H9 (cell line): ENCODE measurements at regions not wholly inside any gene's neighbourhood (a gene's known extent, or its start where the extent isn't known, plus 50 kb on each side); places are given as distances from the start of the nearest gene placed in this dataset.

Experiments used
- DNase-seq: peaks from one replicate; pipeline ENCODE4 v3.0.0-alpha.2; 2017
- H2AFZ ChIP-seq: one replicate; pipeline ENCODE4 v1.6.1; 2013; ENCODE audit warnings: mild to moderate bottlenecking, low read length, control low read depth, moderate library complexity
- H2AK5ac ChIP-seq: 2 replicates; pipeline ENCODE4 v1.6.1; 2013; ENCODE audit warnings: low read length, control low read depth, mixed read lengths; ENCODE audit not compliant: insufficient read length
- H2BK120ac ChIP-seq: one replicate; pipeline ENCODE4 v1.6.1; 2013; ENCODE audit warnings: low read depth, mild to moderate bottlenecking, low read length, control low read depth, inconsistent platforms; ENCODE audit not compliant: poor library complexity, severe bottlenecking
- H2BK12ac ChIP-seq: 2 replicates; pipeline ENCODE4 v1.6.1; 2013; ENCODE audit warnings: low read length, control low read depth, mixed read lengths, low read depth; ENCODE audit not compliant: insufficient read length
- H2BK15ac ChIP-seq: 2 replicates; pipeline ENCODE4 v1.6.1; 2013; ENCODE audit warnings: low read depth, low read length, control low read depth
- H2BK20ac ChIP-seq: one replicate; pipeline ENCODE4 v1.6.1; 2013; ENCODE audit warnings: low read depth, mild to moderate bottlenecking, low read length, control low read depth, inconsistent platforms; ENCODE audit not compliant: poor library complexity, severe bottlenecking
- H2BK5ac ChIP-seq: 2 replicates; pipeline ENCODE4 v1.6.1; 2013; ENCODE audit warnings: low read length, control low read depth, mixed read lengths; ENCODE audit not compliant: insufficient read length
- H3K14ac ChIP-seq: 2 replicates; pipeline ENCODE4 v1.6.1; 2013; ENCODE audit warnings: low read length, control low read depth; ENCODE audit not compliant: insufficient read depth
- H3K18ac ChIP-seq: 2 replicates; pipeline ENCODE4 v1.6.1; 2013; ENCODE audit warnings: low read depth, mild to moderate bottlenecking, mixed read lengths, low read length, control low read depth; ENCODE audit not compliant: insufficient read length
- H3K23ac ChIP-seq: 2 replicates; pipeline ENCODE4 v1.6.1; 2013; ENCODE audit warnings: low read length, control low read depth, mixed read lengths, low read depth; ENCODE audit not compliant: insufficient read length
- H3K23me2 ChIP-seq: 2 replicates; pipeline ENCODE4 v1.6.1; 2013; ENCODE audit warnings: low read depth, mild to moderate bottlenecking, mixed read lengths, low read length, control low read depth; ENCODE audit not compliant: insufficient read length, poor library complexity, severe bottlenecking
- H3K27ac ChIP-seq: 2 replicates; pipeline ENCODE4 v1.5.1; 2013; ENCODE audit warnings: low read length, control low read depth, mixed read lengths, low read depth; ENCODE audit not compliant: insufficient read length
- H3K27me3 ChIP-seq: 2 replicates; pipeline ENCODE4 v1.6.1; 2013; ENCODE audit warnings: low read length, control low read depth, inconsistent platforms; ENCODE audit not compliant: insufficient read depth
- H3K4ac ChIP-seq: 2 replicates; pipeline ENCODE4 v1.6.1; 2013; ENCODE audit warnings: low read depth, mild to moderate bottlenecking, control low read depth, inconsistent platforms, low read length, moderate library complexity
- H3K4me1 ChIP-seq: 2 replicates; pipeline ENCODE4 v1.6.1; 2013; ENCODE audit warnings: low read length, control low read depth, inconsistent platforms; ENCODE audit not compliant: insufficient read depth
- H3K4me2 ChIP-seq: 2 replicates; pipeline ENCODE4 v1.6.1; 2013; ENCODE audit warnings: low read length, control low read depth, mixed read lengths; ENCODE audit not compliant: insufficient read length, insufficient read depth
- H3K56ac ChIP-seq: 2 replicates; pipeline ENCODE4 v1.6.1; 2013; ENCODE audit warnings: low read depth, mild to moderate bottlenecking, mixed read lengths, low read length, control low read depth; ENCODE audit not compliant: insufficient read length
- H3K79me1 ChIP-seq: 2 replicates; pipeline ENCODE4 v1.6.1; 2013; ENCODE audit warnings: low read depth, mild to moderate bottlenecking, moderate library complexity, low read length, control low read depth, inconsistent platforms; ENCODE audit not compliant: insufficient read depth, poor library complexity, severe bottlenecking
- H3K79me2 ChIP-seq: 2 replicates; pipeline ENCODE4 v1.6.1; 2013; ENCODE audit warnings: low read length, control low read depth, inconsistent platforms; ENCODE audit not compliant: insufficient read depth
- H3K9ac ChIP-seq: 2 replicates; pipeline ENCODE4 v1.6.1; 2013; ENCODE audit warnings: low read length, control low read depth, mixed read lengths; ENCODE audit not compliant: insufficient read length; ENCODE audit errors: extremely low read depth
- H3K9me3 ChIP-seq: one replicate; pipeline ENCODE4 v1.6.1; 2013; ENCODE audit warnings: low read depth, low read length, inconsistent platforms; ENCODE audit not compliant: control insufficient read depth
- H3T11ph ChIP-seq: one replicate; pipeline ENCODE4 v1.6.1; 2013; ENCODE audit warnings: mild to moderate bottlenecking, low read length, control low read depth, inconsistent platforms
- H4K20me1 ChIP-seq: one replicate; pipeline ENCODE4 v1.6.1; 2013; ENCODE audit not compliant: control insufficient read depth, insufficient read length, insufficient read depth
- H4K5ac ChIP-seq: 2 replicates; pipeline ENCODE4 v1.6.1; 2013; ENCODE audit warnings: low read depth, mild to moderate bottlenecking, mixed read lengths, low read length, control low read depth; ENCODE audit not compliant: insufficient read length
- H4K8ac ChIP-seq: replicated peaks from 2 replicates; pipeline ENCODE4 v1.6.1; 2013; ENCODE audit warnings: low read length, control low read depth, mixed read lengths, low read depth; ENCODE audit not compliant: insufficient read length
- H4K91ac ChIP-seq: 2 replicates; pipeline ENCODE4 v1.6.1; 2013; ENCODE audit warnings: low read depth, mild to moderate bottlenecking, moderate library complexity, mixed read lengths, low read length, control low read depth; ENCODE audit not compliant: insufficient read length
- H3K27ac Mint-ChIP-seq, 3 experiments: 2 replicates in 2 of 3; 3 replicates in 1 of 3; pipeline ENCODE4 v1.8.0; 2020 to 2021; ENCODE audit warnings: mixed read lengths in 3 of 3, mild to moderate bottlenecking in 1 of 3, moderate library complexity in 1 of 3
- H3K27me3 Mint-ChIP-seq: 2 replicates; pipeline ENCODE4 v1.8.0; 2021; ENCODE audit warnings: low read depth, mild to moderate bottlenecking, moderate library complexity, mixed read lengths
- H3K36me3 Mint-ChIP-seq, 3 experiments: 2 replicates in 2 of 3; 3 replicates in 1 of 3; pipeline ENCODE4 v1.8.0; 2020 to 2021; ENCODE audit warnings: low read depth in 3 of 3, mixed read lengths in 3 of 3; ENCODE audit not compliant: insufficient read depth in 1 of 3
- H3K4me1 Mint-ChIP-seq, 2 experiments: 2 replicates each; pipeline ENCODE4 v1.8.0; 2020; ENCODE audit warnings: mixed read lengths in 2 of 2
- H3K4me3 Mint-ChIP-seq, 2 experiments: 2 replicates in 1 of 2; 3 replicates in 1 of 2; pipeline ENCODE4 v1.8.0; 2020 to 2021; ENCODE audit warnings: mild to moderate bottlenecking in 2 of 2, mixed read lengths in 2 of 2, moderate library complexity in 1 of 2
- H3K9me3 Mint-ChIP-seq, 2 experiments: 2 replicates in 1 of 2; 3 replicates in 1 of 2; pipeline ENCODE4 v1.8.0; 2020; ENCODE audit warnings: mild to moderate bottlenecking in 2 of 2, mixed read lengths in 2 of 2, moderate library complexity in 1 of 2
- WGBS: extraction: QIAGEN DNeasy Blood & Tissue Kit; methylation state at CpG from one replicate; pipeline ENCODE4 v1.1.7; 2013; ENCODE audit warnings: missing lambda C conversion rate, low lambda C conversion rate, mixed read lengths; ENCODE audit not compliant: insufficient read length; ENCODE audit errors: extremely low coverage; 5-methylcytosine and 5-hydroxymethylcytosine counted together
- TF ChIP-seq, protein P1 (sequence below): fragments of 200-600 bp; sonication (generic); conservative IDR thresholded peaks from 3 replicates; pipeline ENCODE4 v1.8.0; 2021; ENCODE audit warnings: antibody characterized with exemption, mild to moderate bottlenecking

GRCh38 chr4:26058537-26058936, 144.5 kb downstream of the SMIM20 start:
- Mint-ChIP-seq H3K27ac (no peak overlapping the region; a peak in 1 of 7 replicates), H3K4me3 (no peak overlapping the region), H3K4me1 (no peaks in the 10 kb centered on the region; a peak in 2 of 4 replicates), H3K27me3 (peaks cover 6% of the 10 kb centered on the region), H3K36me3 (peaks cover 2 to 6% (median 3%) of the 10 kb centered on the region in 3 experiments; a peak in 3 of 7 replicates), H3K9me3 (peaks cover 3 to 9% of the 10 kb centered on the region in 2 experiments; a peak in 4 of 5 replicates)
- Histone ChIP-seq H3K18ac (no peak overlapping the region), H3K14ac (no peak overlapping the region; the same call in 1 of the 2 replicates), H4K20me1 (no peaks in the 10 kb centered on the region), H3K9ac (no peak overlapping the region), H2BK120ac (no peak overlapping the region), H3K23ac (no peak overlapping the region), H3K4me2 (no peak overlapping the region), H3T11ph (no peak overlapping the region), H4K91ac (no peak overlapping the region), H2BK12ac (no peak overlapping the region), H3K27me3 (no peaks in the 10 kb centered on the region), H3K79me2 (no peaks in the 10 kb centered on the region), H3K4me1 (no peaks in the 10 kb centered on the region), H4K5ac (no peak overlapping the region), H2BK15ac (no peak overlapping the region), H2AK5ac (no peak overlapping the region), H2BK20ac (no peak overlapping the region), H3K4ac (no peak overlapping the region), H3K23me2 (no peaks in the 10 kb centered on the region), H4K8ac (no peak overlapping the region), H3K79me1 (no peaks in the 10 kb centered on the region), H3K56ac (no peak overlapping the region), H3K27ac (no peak overlapping the region), H2AFZ (no peak overlapping the region), H2BK5ac (no peak overlapping the region), H3K9me3 (no peaks in the 10 kb centered on the region)
- no CpG with 5 or more reads among the region's 7 CpGs for WGBS
- TF ChIP-seq, protein P1, sequence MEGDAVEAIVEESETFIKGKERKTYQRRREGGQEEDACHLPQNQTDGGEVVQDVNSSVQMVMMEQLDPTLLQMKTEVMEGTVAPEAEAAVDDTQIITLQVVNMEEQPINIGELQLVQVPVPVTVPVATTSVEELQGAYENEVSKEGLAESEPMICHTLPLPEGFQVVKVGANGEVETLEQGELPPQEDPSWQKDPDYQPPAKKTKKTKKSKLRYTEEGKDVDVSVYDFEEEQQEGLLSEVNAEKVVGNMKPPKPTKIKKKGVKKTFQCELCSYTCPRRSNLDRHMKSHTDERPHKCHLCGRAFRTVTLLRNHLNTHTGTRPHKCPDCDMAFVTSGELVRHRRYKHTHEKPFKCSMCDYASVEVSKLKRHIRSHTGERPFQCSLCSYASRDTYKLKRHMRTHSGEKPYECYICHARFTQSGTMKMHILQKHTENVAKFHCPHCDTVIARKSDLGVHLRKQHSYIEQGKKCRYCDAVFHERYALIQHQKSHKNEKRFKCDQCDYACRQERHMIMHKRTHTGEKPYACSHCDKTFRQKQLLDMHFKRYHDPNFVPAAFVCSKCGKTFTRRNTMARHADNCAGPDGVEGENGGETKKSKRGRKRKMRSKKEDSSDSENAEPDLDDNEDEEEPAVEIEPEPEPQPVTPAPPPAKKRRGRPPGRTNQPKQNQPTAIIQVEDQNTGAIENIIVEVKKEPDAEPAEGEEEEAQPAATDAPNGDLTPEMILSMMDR, result no peak
- DNase-seq, result no peak
